ENCODE measurements at regions not wholly inside any gene's neighbourhood (a gene's known extent, or its start where the extent isn't known, plus 50 kb on each side); places are given as distances from the start of the nearest gene placed in this dataset.

- no CpG with 5 or more reads among the region's 3 CpGs for WGBS, 2 donors (ENCODE audit: extremely low coverage in 2 of 2, insufficient read length in 2 of 2, insufficient replicate concordance in 1 of 2)
These were observed 301.9 kb upstream of the ST6GAL2 start for GRCh38 chr2:107187870-107188269.

GRCh38 chr2:107195631-107196030 lies 309.7 kb upstream of the ST6GAL2 start:
- no peak overlapping the region for H2BK120ac ChIP-seq (ENCODE audit: low read depth, low read length)
- DNase-seq (ENCODE audit: low spot score), result no peak
- H3K27ac ChIP-seq (replicated peaks; ENCODE audit: low read length), result no peak overlapping the region
- no peak overlapping the region for H3K9ac ChIP-seq (ENCODE audit: low read depth, low read length, poor library complexity)
- no peak overlapping the region for H3K4ac ChIP-seq (ENCODE audit: low read length)
- H3K18ac ChIP-seq (ENCODE audit: low read length), result peak overlapping the region; percentile 11
- H3K79me1 ChIP-seq (ENCODE audit: low read depth, low read length), result no peaks in the 10 kb centered on the region
- WGBS, 2 donors (ENCODE audit: extremely low coverage in 2 of 2, insufficient read length in 2 of 2, insufficient replicate concordance in 1 of 2), result no CpG with 5 or more reads among the region's 3 CpGs
- no peak overlapping the region for H3K14ac ChIP-seq (ENCODE audit: low read length)
- H2BK12ac ChIP-seq (ENCODE audit: low read length), result peak overlapping the region; percentile 43
- no peaks in the 10 kb centered on the region for H3K36me3 ChIP-seq (replicated peaks in 1 of 2; ENCODE audit: control insufficient read depth in 2 of 2, insufficient read depth in 2 of 2, low read length in 2 of 2)
- no peaks in the 10 kb centered on the region for H3K9me3 ChIP-seq (replicated peaks in 1 of 2; ENCODE audit: control insufficient read depth in 2 of 2, insufficient read depth in 1 of 2, low read depth in 1 of 2, low read length in 2 of 2)
- H4K8ac ChIP-seq (ENCODE audit: low read depth, low read length), result no peak overlapping the region
- no peak overlapping the region for H2AK5ac ChIP-seq (ENCODE audit: low read depth, low read length)
- H2BK5ac ChIP-seq (ENCODE audit: low read length), result no peak overlapping the region
- H3K4me3 ChIP-seq (ENCODE audit: low read length in 2 of 2), result no peak overlapping the region
- H3K27me3 ChIP-seq (ENCODE audit: control insufficient read depth in 3 of 3, insufficient read depth in 3 of 3, low read depth in 1 of 3, low read length in 3 of 3), result no peaks in the 10 kb centered on the region
- H3K23ac ChIP-seq (ENCODE audit: low read depth, low read length, poor library complexity), result peak overlapping the region; percentile 29
- no peak overlapping the region for H4K91ac ChIP-seq (ENCODE audit: low read depth, low read length, poor library complexity)
- H3K4me1 ChIP-seq (ENCODE audit: control insufficient read depth in 2 of 2, insufficient read depth in 1 of 2, low read depth in 1 of 2, low read length in 2 of 2), result no peaks in the 10 kb centered on the region
- no peak overlapping the region for H3K4me2 ChIP-seq (ENCODE audit: insufficient read depth, low read length, poor library complexity, severe bottlenecking)
- H2BK15ac ChIP-seq (ENCODE audit: low read length), result no peak overlapping the region
- H2AFZ ChIP-seq (ENCODE audit: low read length), result no peak overlapping the region

More at GRCh38 chr2:107187870-107188269, 301.9 kb upstream of the ST6GAL2 start:
- Histone ChIP-seq H2BK12ac (ENCODE audit: low read length) (no peak overlapping the region), H2AK5ac (ENCODE audit: low read depth, low read length) (peak overlapping the region; percentile 1), H3K9ac (ENCODE audit: low read depth, low read length, poor library complexity) (peak overlapping the region; percentile 57), H3K4ac (ENCODE audit: low read length) (no peak overlapping the region), H4K8ac (ENCODE audit: low read depth, low read length) (no peak overlapping the region), H3K9me3 (replicated peaks in 1 of 2; ENCODE audit: control insufficient read depth in 2 of 2, insufficient read depth in 1 of 2, low read depth in 1 of 2, low read length in 2 of 2) (no peaks in the 10 kb centered on the region), H3K18ac (ENCODE audit: low read length) (peak overlapping the region; percentile 31), H2BK120ac (ENCODE audit: low read depth, low read length) (no peak overlapping the region), H3K4me1 (ENCODE audit: control insufficient read depth in 2 of 2, insufficient read depth in 1 of 2, low read depth in 1 of 2, low read length in 2 of 2) (no peaks in the 10 kb centered on the region), H4K91ac (ENCODE audit: low read depth, low read length, poor library complexity) (no peak overlapping the region), H3K27me3 (ENCODE audit: control insufficient read depth in 3 of 3, insufficient read depth in 3 of 3, low read depth in 1 of 3, low read length in 3 of 3) (no peaks in the 10 kb centered on the region), H2BK5ac (ENCODE audit: low read length) (no peak overlapping the region), H3K4me2 (ENCODE audit: insufficient read depth, low read length, poor library complexity, severe bottlenecking) (no peak overlapping the region), H2BK15ac (ENCODE audit: low read length) (no peak overlapping the region), H3K14ac (ENCODE audit: low read length) (no peak overlapping the region), H3K36me3 (replicated peaks in 1 of 2; ENCODE audit: control insufficient read depth in 2 of 2, insufficient read depth in 2 of 2, low read length in 2 of 2) (no peaks in the 10 kb centered on the region), H2AFZ (ENCODE audit: low read length) (no peak overlapping the region), H3K4me3 (ENCODE audit: low read length in 2 of 2) (peak overlapping the region in 1 of 2 donors; percentile 47), H3K79me1 (ENCODE audit: low read depth, low read length) (no peaks in the 10 kb centered on the region), H3K23ac (ENCODE audit: low read depth, low read length, poor library complexity) (no peak overlapping the region), H3K27ac (replicated peaks; ENCODE audit: low read length) (no peak overlapping the region)
- no peak for DNase-seq (ENCODE audit: low spot score)

- no peak for DNase-seq (ENCODE audit: low spot score)
- Histone ChIP-seq H3K36me3 (replicated peaks in 1 of 2; ENCODE audit: control insufficient read depth in 2 of 2, insufficient read depth in 2 of 2, low read length in 2 of 2) (no peaks in the 10 kb centered on the region), H3K9ac (ENCODE audit: low read depth, low read length, poor library complexity) (no peak overlapping the region), H3K18ac (ENCODE audit: low read length) (no peak overlapping the region), H3K14ac (ENCODE audit: low read length) (no peak overlapping the region), H3K4me1 (ENCODE audit: control insufficient read depth in 2 of 2, insufficient read depth in 1 of 2, low read depth in 1 of 2, low read length in 2 of 2) (no peaks in the 10 kb centered on the region), H3K4me2 (ENCODE audit: insufficient read depth, low read length, poor library complexity, severe bottlenecking) (no peak overlapping the region), H2AFZ (ENCODE audit: low read length) (no peak overlapping the region), H3K9me3 (replicated peaks in 1 of 2; ENCODE audit: control insufficient read depth in 2 of 2, insufficient read depth in 1 of 2, low read depth in 1 of 2, low read length in 2 of 2) (no peaks in the 10 kb centered on the region), H2AK5ac (ENCODE audit: low read depth, low read length) (no peak overlapping the region), H3K79me1 (ENCODE audit: low read depth, low read length) (no peaks in the 10 kb centered on the region), H3K4ac (ENCODE audit: low read length) (no peak overlapping the region), H3K27ac (replicated peaks; ENCODE audit: low read length) (no peak overlapping the region), H3K23ac (ENCODE audit: low read depth, low read length, poor library complexity) (no peak overlapping the region), H4K8ac (ENCODE audit: low read depth, low read length) (no peak overlapping the region), H2BK15ac (ENCODE audit: low read length) (no peak overlapping the region), H2BK5ac (ENCODE audit: low read length) (no peak overlapping the region), H3K27me3 (ENCODE audit: control insufficient read depth in 3 of 3, insufficient read depth in 3 of 3, low read depth in 1 of 3, low read length in 3 of 3) (no peaks in the 10 kb centered on the region), H4K91ac (ENCODE audit: low read depth, low read length, poor library complexity) (no peak overlapping the region), H3K4me3 (ENCODE audit: low read length in 2 of 2) (no peak overlapping the region), H2BK12ac (ENCODE audit: low read length) (no peak overlapping the region), H2BK120ac (ENCODE audit: low read depth, low read length) (no peak overlapping the region)
- no CpG with 5 or more reads among the region's 5 CpGs for WGBS, 2 donors (ENCODE audit: extremely low coverage in 2 of 2, insufficient read length in 2 of 2, insufficient replicate concordance in 1 of 2)
These were observed 311.8 kb upstream of the ST6GAL2 start for GRCh38 chr2:107197594-107198294.

- H3K4me2 ChIP-seq (ENCODE audit: insufficient read depth, low read length, poor library complexity, severe bottlenecking), result no peak overlapping the region
- no peak overlapping the region for H4K8ac ChIP-seq (ENCODE audit: low read depth, low read length)
- no peaks in the 10 kb centered on the region for H3K27me3 ChIP-seq (ENCODE audit: control insufficient read depth in 3 of 3, insufficient read depth in 3 of 3, low read depth in 1 of 3, low read length in 3 of 3)
These were observed 317.1 kb upstream of the ST6GAL2 start for GRCh38 chr2:107202962-107203591.

More at GRCh38 chr2:107202962-107203591, 317.1 kb upstream of the ST6GAL2 start:
- Histone ChIP-seq H2BK120ac (ENCODE audit: low read depth, low read length) (no peak overlapping the region), H3K23ac (ENCODE audit: low read depth, low read length, poor library complexity) (no peak overlapping the region), H3K79me1 (ENCODE audit: low read depth, low read length) (no peaks in the 10 kb centered on the region), H3K4ac (ENCODE audit: low read length) (no peak overlapping the region), H3K9me3 (replicated peaks in 1 of 2; ENCODE audit: control insufficient read depth in 2 of 2, insufficient read depth in 1 of 2, low read depth in 1 of 2, low read length in 2 of 2) (no peaks in the 10 kb centered on the region), H3K9ac (ENCODE audit: low read depth, low read length, poor library complexity) (no peak overlapping the region), H2BK15ac (ENCODE audit: low read length) (no peak overlapping the region), H3K14ac (ENCODE audit: low read length) (no peak overlapping the region), H2BK12ac (ENCODE audit: low read length) (no peak overlapping the region), H2BK5ac (ENCODE audit: low read length) (no peak overlapping the region), H2AK5ac (ENCODE audit: low read depth, low read length) (no peak overlapping the region), H3K27ac (replicated peaks; ENCODE audit: low read length) (no peak overlapping the region), H3K18ac (ENCODE audit: low read length) (no peak overlapping the region), H2AFZ (ENCODE audit: low read length) (no peak overlapping the region), H3K36me3 (replicated peaks in 1 of 2; ENCODE audit: control insufficient read depth in 2 of 2, insufficient read depth in 2 of 2, low read length in 2 of 2) (no peaks in the 10 kb centered on the region), H3K4me1 (ENCODE audit: control insufficient read depth in 2 of 2, insufficient read depth in 1 of 2, low read depth in 1 of 2, low read length in 2 of 2) (no peaks in the 10 kb centered on the region), H4K91ac (ENCODE audit: low read depth, low read length, poor library complexity) (no peak overlapping the region), H3K4me3 (ENCODE audit: low read length in 2 of 2) (no peak overlapping the region)
- no CpG with 5 or more reads among the region's 2 CpGs for WGBS, 2 donors (ENCODE audit: extremely low coverage in 2 of 2, insufficient read length in 2 of 2, insufficient replicate concordance in 1 of 2)
- no peak for DNase-seq (ENCODE audit: low spot score)
